Fibroblast of lung (primary cell): ENCODE measurements at regions not wholly inside any gene's neighbourhood (a gene's known extent, or its start where the extent isn't known, plus 50 kb on each side); places are given as distances from the start of the nearest gene placed in this dataset.

Experiments
- DNase-seq, 2 donors: peaks; one replicate each; pipeline versions ENCODE4 v3.0.0 to v3.0.0-alpha.2; 2010; ENCODE audit warnings: low read depth in 2 of 2
- H2AFZ ChIP-seq: 2 replicates; pipeline ENCODE4 v1.5.1; 2012; ENCODE audit warnings: low read length, control low read depth, inconsistent platforms
- H3K27ac ChIP-seq: 2 replicates; pipeline ENCODE4 v1.5.1; 2011; ENCODE audit warnings: low read length, control low read depth; ENCODE audit not compliant: insufficient read depth
- H3K27me3 ChIP-seq: 2 replicates; pipeline ENCODE4 v1.5.1; 2011; ENCODE audit warnings: mild to moderate bottlenecking, low read length; ENCODE audit not compliant: control insufficient read depth, insufficient read depth
- H3K36me3 ChIP-seq: 2 replicates; pipeline ENCODE4 v1.5.1; 2011; ENCODE audit warnings: low read length; ENCODE audit not compliant: control insufficient read depth, insufficient read depth
- H3K4me1 ChIP-seq: 2 replicates; pipeline ENCODE4 v1.5.1; 2011; ENCODE audit warnings: low read length; ENCODE audit not compliant: control insufficient read depth, insufficient read depth; ENCODE audit errors: extremely low read depth
- H3K4me2 ChIP-seq: 2 replicates; pipeline ENCODE4 v1.5.1; 2011; ENCODE audit warnings: low read length, control low read depth; ENCODE audit not compliant: insufficient read depth; ENCODE audit errors: extremely low read depth
- H3K4me3 ChIP-seq, 4 experiments: fragments of 200-600 bp in 1 of 4; sonication (generic) in 1 of 4; replicated peaks in 1 of 4; 2 replicates each; pipeline ENCODE4 v1.5.1; 2011 to 2016; ENCODE audit warnings: low read length in 4 of 4, low read depth in 3 of 4, mild to moderate bottlenecking in 3 of 4, control low read depth in 2 of 4, inconsistent platforms in 1 of 4, mixed read lengths in 1 of 4; ENCODE audit not compliant: insufficient read depth in 1 of 4; ENCODE audit errors: control extremely low read depth in 1 of 4
- H3K79me2 ChIP-seq: 2 replicates; pipeline ENCODE4 v1.5.1; 2012; ENCODE audit warnings: mild to moderate bottlenecking, low read length, inconsistent platforms; ENCODE audit not compliant: control insufficient read depth, insufficient read depth
- H3K9ac ChIP-seq: 2 replicates; pipeline ENCODE4 v1.5.1; 2011; ENCODE audit warnings: mild to moderate bottlenecking, low read length, control low read depth; ENCODE audit not compliant: insufficient read depth
- H3K9me3 ChIP-seq: 2 replicates; pipeline ENCODE4 v1.5.1; 2012; ENCODE audit warnings: low read depth, low read length; ENCODE audit not compliant: control insufficient read depth, insufficient read depth
- H4K20me1 ChIP-seq: 2 replicates; pipeline ENCODE4 v1.5.1; 2011; ENCODE audit warnings: low read length; ENCODE audit not compliant: control insufficient read depth, insufficient read depth; ENCODE audit errors: extremely low read depth
- EZH2 ChIP-seq: IDR thresholded peaks from 2 replicates; pipeline ENCODE4 v1.5.1; 2012; ENCODE audit warnings: low read length, control low read depth, mild to moderate bottlenecking; ENCODE audit errors: missing control alignments
- TF ChIP-seq, protein P1 (sequence below), 2 donors: IDR thresholded peaks in 1 of 2; conservative IDR thresholded peaks in 1 of 2; 1 replicate in 1 of 2; 2 replicates in 1 of 2; pipeline ENCODE4 v1.5.1; 2011 to 2012; ENCODE audit warnings: low read length in 2 of 2, control low read depth in 1 of 2, inconsistent platforms in 1 of 2, low read depth in 1 of 2, mild to moderate bottlenecking in 1 of 2

DNA sequence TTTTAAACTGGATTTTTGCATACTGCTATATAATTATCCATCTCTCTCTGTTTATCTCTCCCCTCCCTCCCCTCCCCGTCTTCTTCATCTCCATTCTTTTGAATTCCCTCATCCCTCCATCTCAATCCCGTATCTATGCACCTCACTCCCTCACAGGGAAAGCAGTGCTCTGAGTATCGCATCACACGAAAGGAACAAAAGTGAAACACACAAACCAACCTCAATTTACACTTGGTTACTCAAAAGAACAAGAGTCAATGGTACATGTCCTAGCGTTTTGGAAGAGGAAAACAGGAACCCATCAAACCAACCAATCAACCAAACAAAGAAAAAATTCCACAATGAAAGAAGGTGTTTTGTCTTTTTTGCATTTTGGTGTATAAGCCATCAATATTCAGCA is 115.1 kb downstream of the NBPF12 start:
- Histone ChIP-seq H3K79me2 (no peaks in the 10 kb centered on the region), H3K27ac (no peak overlapping the region), H2AFZ (no peak overlapping the region), H3K9ac (no peak overlapping the region), H3K4me3 (no peak overlapping the region), H3K4me1 (no peaks in the 10 kb centered on the region), H3K4me2 (no peak overlapping the region), H3K27me3 (no peaks in the 10 kb centered on the region), H3K9me3 (no peaks in the 10 kb centered on the region), H4K20me1 (no peaks in the 10 kb centered on the region), H3K36me3 (no peaks in the 10 kb centered on the region)
- TF ChIP-seq EZH2, result no peak
- TF ChIP-seq, protein P1, sequence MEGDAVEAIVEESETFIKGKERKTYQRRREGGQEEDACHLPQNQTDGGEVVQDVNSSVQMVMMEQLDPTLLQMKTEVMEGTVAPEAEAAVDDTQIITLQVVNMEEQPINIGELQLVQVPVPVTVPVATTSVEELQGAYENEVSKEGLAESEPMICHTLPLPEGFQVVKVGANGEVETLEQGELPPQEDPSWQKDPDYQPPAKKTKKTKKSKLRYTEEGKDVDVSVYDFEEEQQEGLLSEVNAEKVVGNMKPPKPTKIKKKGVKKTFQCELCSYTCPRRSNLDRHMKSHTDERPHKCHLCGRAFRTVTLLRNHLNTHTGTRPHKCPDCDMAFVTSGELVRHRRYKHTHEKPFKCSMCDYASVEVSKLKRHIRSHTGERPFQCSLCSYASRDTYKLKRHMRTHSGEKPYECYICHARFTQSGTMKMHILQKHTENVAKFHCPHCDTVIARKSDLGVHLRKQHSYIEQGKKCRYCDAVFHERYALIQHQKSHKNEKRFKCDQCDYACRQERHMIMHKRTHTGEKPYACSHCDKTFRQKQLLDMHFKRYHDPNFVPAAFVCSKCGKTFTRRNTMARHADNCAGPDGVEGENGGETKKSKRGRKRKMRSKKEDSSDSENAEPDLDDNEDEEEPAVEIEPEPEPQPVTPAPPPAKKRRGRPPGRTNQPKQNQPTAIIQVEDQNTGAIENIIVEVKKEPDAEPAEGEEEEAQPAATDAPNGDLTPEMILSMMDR (conservative IDR thresholded peaks at IDR 0.05 in 1 of 2, IDR thresholded peaks at IDR 0.05 in 1 of 2; ENCODE audit: low read depth in 1 of 2, low read length in 2 of 2), result no peak
- no peak for DNase-seq

DNA sequence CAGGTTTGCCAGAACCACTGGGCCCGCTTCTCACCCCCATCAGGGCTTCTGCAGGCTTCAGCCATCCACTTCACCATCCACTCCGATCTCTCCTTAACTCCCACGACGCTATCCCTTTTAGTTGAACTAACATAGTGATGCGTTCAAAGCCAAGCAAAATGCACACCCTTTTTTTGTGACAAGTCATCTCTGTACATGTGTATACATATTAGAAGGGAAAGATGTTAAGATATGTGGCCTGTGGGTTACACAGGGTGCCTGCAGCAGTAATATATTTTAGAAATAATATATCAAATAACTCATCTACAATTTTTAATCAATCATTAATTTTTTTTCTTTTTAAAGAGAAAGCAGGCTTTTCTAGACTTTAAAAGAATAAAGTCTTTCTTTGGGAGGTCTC is 114.6 kb downstream of the NBPF12 start:
- H3K4me3 ChIP-seq, result no peak overlapping the region
- no peak overlapping the region for H2AFZ ChIP-seq
- no peak overlapping the region for H3K9ac ChIP-seq
- H3K9me3 ChIP-seq, result no peaks in the 10 kb centered on the region
- no peaks in the 10 kb centered on the region for H3K36me3 ChIP-seq
- no peaks in the 10 kb centered on the region for H4K20me1 ChIP-seq
- H3K4me2 ChIP-seq, result no peak overlapping the region
- H3K27me3 ChIP-seq, result no peaks in the 10 kb centered on the region
- H3K79me2 ChIP-seq, result no peaks in the 10 kb centered on the region
- no peaks in the 10 kb centered on the region for H3K4me1 ChIP-seq
- TF ChIP-seq, protein P1 (conservative IDR thresholded peaks at IDR 0.05 in 1 of 2, IDR thresholded peaks at IDR 0.05 in 1 of 2; ENCODE audit: low read depth in 1 of 2, low read length in 2 of 2), result no peak
- no peak for TF ChIP-seq EZH2
- no peak for DNase-seq
- no peak overlapping the region for H3K27ac ChIP-seq

DNA sequence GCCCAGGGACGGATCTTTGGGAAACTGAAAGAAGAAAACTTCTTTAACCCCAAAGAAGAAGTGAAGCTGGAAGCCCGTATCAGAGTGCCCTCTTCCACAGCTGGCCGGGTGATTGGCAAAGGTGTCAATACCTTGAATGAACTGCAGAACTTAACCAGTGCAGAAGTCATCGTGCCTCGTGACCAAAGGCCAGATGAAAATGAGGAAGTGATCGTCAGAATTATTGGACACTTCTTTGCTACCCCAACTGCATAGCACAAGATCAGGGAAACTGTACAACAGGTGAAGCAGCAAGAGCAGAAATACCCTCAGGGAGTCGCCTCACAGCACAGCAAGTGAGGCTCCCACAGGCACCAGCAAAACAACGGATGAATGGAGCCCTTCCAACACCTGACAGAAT is 114.0 kb downstream of the NBPF12 start:
- no peak overlapping the region for H3K4me3 ChIP-seq
- H3K27me3 ChIP-seq, result no peaks in the 10 kb centered on the region
- H3K36me3 ChIP-seq, result no peaks in the 10 kb centered on the region
- H2AFZ ChIP-seq, result no peak overlapping the region
- H3K4me1 ChIP-seq, result no peaks in the 10 kb centered on the region
- TF ChIP-seq EZH2, result no peak
- TF ChIP-seq, protein P1 (conservative IDR thresholded peaks at IDR 0.05 in 1 of 2, IDR thresholded peaks at IDR 0.05 in 1 of 2; ENCODE audit: low read depth in 1 of 2, low read length in 2 of 2), result no peak
- no peak for DNase-seq
- H3K9me3 ChIP-seq, result no peaks in the 10 kb centered on the region
- no peaks in the 10 kb centered on the region for H3K79me2 ChIP-seq
- H3K4me2 ChIP-seq, result no peak overlapping the region
- no peak overlapping the region for H3K9ac ChIP-seq
- H3K27ac ChIP-seq, result no peak overlapping the region
- no peaks in the 10 kb centered on the region for H4K20me1 ChIP-seq
